ENCODE measurements at regions not wholly inside any gene's neighbourhood (a gene's known extent, or its start where the extent isn't known, plus 50 kb on each side); places are given as distances from the start of the nearest gene placed in this dataset.
"Not testable (repeated sequence)": the region's sequence is repeated elsewhere in the genome, so short reads cannot be mapped to it uniquely, and the experiment has no call there.

GRCh38 chr16:54879681-54880080 is 51.0 kb upstream of the IRX5 start:
- Histone ChIP-seq H3K4me3 (ENCODE audit: low read length) (no peak overlapping the region), H3K4me1 (ENCODE audit: insufficient read depth, low read length) (peaks cover 7% of the 10 kb centered on the region), H3K9me3 (ENCODE audit: low read length) (no peaks in the 10 kb centered on the region), H2AFZ (ENCODE audit: low read depth, low read length) (no peak overlapping the region), H3K27me3 (ENCODE audit: insufficient read depth, low read length) (no peaks in the 10 kb centered on the region), H3K36me3 (ENCODE audit: insufficient read depth, low read length) (no peaks in the 10 kb centered on the region)

GRCh38 chr16:54878301-54878700 is 52.4 kb upstream of the IRX5 start:
- H3K36me3 ChIP-seq (ENCODE audit: insufficient read depth, low read length), result no peaks in the 10 kb centered on the region
- peaks cover 7% of the 10 kb centered on the region for H3K4me1 ChIP-seq (ENCODE audit: insufficient read depth, low read length)
- no peaks in the 10 kb centered on the region for H3K27me3 ChIP-seq (ENCODE audit: insufficient read depth, low read length)
- H3K9me3 ChIP-seq (ENCODE audit: low read length), result no peaks in the 10 kb centered on the region
- H3K4me3 ChIP-seq (ENCODE audit: low read length), result no peak overlapping the region
- no peak overlapping the region for H2AFZ ChIP-seq (ENCODE audit: low read depth, low read length)

GRCh38 chr16:54875443-54875842 is 55.2 kb upstream of the IRX5 start:
- H3K27me3 ChIP-seq (ENCODE audit: insufficient read depth, low read length), result no peaks in the 10 kb centered on the region
- H3K36me3 ChIP-seq (ENCODE audit: insufficient read depth, low read length), result no peaks in the 10 kb centered on the region
- no peak overlapping the region for H2AFZ ChIP-seq (ENCODE audit: low read depth, low read length)
- H3K9me3 ChIP-seq (ENCODE audit: low read length), result no peaks in the 10 kb centered on the region
- H3K4me1 ChIP-seq (ENCODE audit: insufficient read depth, low read length), result peaks cover 7% of the 10 kb centered on the region
- H3K4me3 ChIP-seq (ENCODE audit: low read length), result no peak overlapping the region

- H3K27me3 ChIP-seq (ENCODE audit: insufficient read depth, low read length); H3K4me1 ChIP-seq (ENCODE audit: insufficient read depth, low read length); H3K4me3 ChIP-seq (ENCODE audit: low read length); H3K36me3 ChIP-seq (ENCODE audit: insufficient read depth, low read length); H3K9me3 ChIP-seq (ENCODE audit: low read length); H2AFZ ChIP-seq (ENCODE audit: low read depth, low read length): not testable (repeated sequence)
These were observed 56.8 kb upstream of the IRX5 start for GRCh38 chr16:54873716-54874373.

GRCh38 chr16:54873071-54873470 is 57.6 kb upstream of the IRX5 start:
- H3K27me3 ChIP-seq (ENCODE audit: insufficient read depth, low read length), result no peaks in the 10 kb centered on the region
- H3K36me3 ChIP-seq (ENCODE audit: insufficient read depth, low read length), result no peaks in the 10 kb centered on the region
- H3K4me3 ChIP-seq (ENCODE audit: low read length), result no peak overlapping the region
- H3K9me3 ChIP-seq (ENCODE audit: low read length), result no peaks in the 10 kb centered on the region
- H2AFZ ChIP-seq (ENCODE audit: low read depth, low read length), result no peak overlapping the region
- H3K4me1 ChIP-seq (ENCODE audit: insufficient read depth, low read length), result peaks cover 7% of the 10 kb centered on the region

- Histone ChIP-seq H3K4me3 (ENCODE audit: low read length) (no peak overlapping the region), H3K36me3 (ENCODE audit: insufficient read depth, low read length) (no peaks in the 10 kb centered on the region), H3K9me3 (ENCODE audit: low read length) (no peaks in the 10 kb centered on the region), H3K4me1 (ENCODE audit: insufficient read depth, low read length) (peaks cover under 1% of the 10 kb centered on the region), H2AFZ (ENCODE audit: low read depth, low read length) (no peak overlapping the region), H3K27me3 (ENCODE audit: insufficient read depth, low read length) (no peaks in the 10 kb centered on the region)
These were observed 60.5 kb upstream of the IRX5 start for GRCh38 chr16:54870151-54870550.

- Histone ChIP-seq H3K4me1 (ENCODE audit: insufficient read depth, low read length) (peaks cover 5% of the 10 kb centered on the region), H3K27me3 (ENCODE audit: insufficient read depth, low read length) (no peaks in the 10 kb centered on the region), H3K36me3 (ENCODE audit: insufficient read depth, low read length) (no peaks in the 10 kb centered on the region), H3K9me3 (ENCODE audit: low read length) (no peaks in the 10 kb centered on the region), H2AFZ (ENCODE audit: low read depth, low read length) (no peak overlapping the region), H3K4me3 (ENCODE audit: low read length) (no peak overlapping the region)
These were observed 63.3 kb upstream of the IRX5 start for GRCh38 chr16:54867302-54867832.

GRCh38 chr16:54862529-54862928 is 68.1 kb upstream of the IRX5 start:
- Histone ChIP-seq H3K4me3 (ENCODE audit: low read length) (no peak overlapping the region), H3K9me3 (ENCODE audit: low read length) (no peaks in the 10 kb centered on the region), H3K36me3 (ENCODE audit: insufficient read depth, low read length) (no peaks in the 10 kb centered on the region), H2AFZ (ENCODE audit: low read depth, low read length) (peak overlapping the region; percentile 70), H3K27me3 (ENCODE audit: insufficient read depth, low read length) (no peaks in the 10 kb centered on the region), H3K4me1 (ENCODE audit: insufficient read depth, low read length) (peaks cover 10% of the 10 kb centered on the region)

- Histone ChIP-seq H3K36me3 (ENCODE audit: insufficient read depth, low read length) (no peaks in the 10 kb centered on the region), H3K4me1 (ENCODE audit: insufficient read depth, low read length) (peaks cover under 1% of the 10 kb centered on the region), H3K9me3 (ENCODE audit: low read length) (no peaks in the 10 kb centered on the region), H3K4me3 (ENCODE audit: low read length) (no peak overlapping the region), H2AFZ (ENCODE audit: low read depth, low read length) (no peak overlapping the region), H3K27me3 (ENCODE audit: insufficient read depth, low read length) (no peaks in the 10 kb centered on the region)
These were observed 73.8 kb upstream of the IRX5 start for GRCh38 chr16:54856871-54857270.

- no peaks in the 10 kb centered on the region for H3K36me3 ChIP-seq (ENCODE audit: insufficient read depth, low read length)
- H2AFZ ChIP-seq (ENCODE audit: low read depth, low read length), result no peak overlapping the region
- H3K4me3 ChIP-seq (ENCODE audit: low read length), result no peak overlapping the region
- H3K27me3 ChIP-seq (ENCODE audit: insufficient read depth, low read length), result no peaks in the 10 kb centered on the region
- peaks cover 3% of the 10 kb centered on the region for H3K9me3 ChIP-seq (ENCODE audit: low read length)
- peaks cover 5% of the 10 kb centered on the region for H3K4me1 ChIP-seq (ENCODE audit: insufficient read depth, low read length)
These were observed 83.1 kb upstream of the IRX5 start for GRCh38 chr16:54847609-54848008.

GRCh38 chr16:54847207-54847606 is 83.5 kb upstream of the IRX5 start:
- H3K9me3 ChIP-seq (ENCODE audit: low read length), result peaks cover 3% of the 10 kb centered on the region

GRCh38 chr16:54846766-54847165 is 83.9 kb upstream of the IRX5 start:
- H3K36me3 ChIP-seq (ENCODE audit: insufficient read depth, low read length), result no peaks in the 10 kb centered on the region
- peaks cover 3% of the 10 kb centered on the region for H3K9me3 ChIP-seq (ENCODE audit: low read length)
- peaks cover 5% of the 10 kb centered on the region for H3K4me1 ChIP-seq (ENCODE audit: insufficient read depth, low read length)
- no peak overlapping the region for H2AFZ ChIP-seq (ENCODE audit: low read depth, low read length)
- H3K4me3 ChIP-seq (ENCODE audit: low read length), result no peak overlapping the region
- H3K27me3 ChIP-seq (ENCODE audit: insufficient read depth, low read length), result no peaks in the 10 kb centered on the region

More at GRCh38 chr16:54847207-54847606, 83.5 kb upstream of the IRX5 start:
- Histone ChIP-seq H3K4me1 (ENCODE audit: insufficient read depth, low read length) (peaks cover 5% of the 10 kb centered on the region), H3K36me3 (ENCODE audit: insufficient read depth, low read length) (no peaks in the 10 kb centered on the region), H3K4me3 (ENCODE audit: low read length) (no peak overlapping the region), H3K27me3 (ENCODE audit: insufficient read depth, low read length) (no peaks in the 10 kb centered on the region), H2AFZ (ENCODE audit: low read depth, low read length) (no peak overlapping the region)

GRCh38 chr16:54843424-54843750 is 87.3 kb upstream of the IRX5 start:
- peaks cover 3% of the 10 kb centered on the region for H3K9me3 ChIP-seq (ENCODE audit: low read length)
- no peaks in the 10 kb centered on the region for H3K27me3 ChIP-seq (ENCODE audit: insufficient read depth, low read length)
- H3K36me3 ChIP-seq (ENCODE audit: insufficient read depth, low read length), result no peaks in the 10 kb centered on the region

More at GRCh38 chr16:54843424-54843750, 87.3 kb upstream of the IRX5 start:
- Histone ChIP-seq H2AFZ (ENCODE audit: low read depth, low read length) (no peak overlapping the region), H3K4me3 (ENCODE audit: low read length) (no peak overlapping the region), H3K4me1 (ENCODE audit: insufficient read depth, low read length) (peaks cover 4% of the 10 kb centered on the region)
